Activated CD8-positive, alpha-beta T cell treated with anti-CD3 and anti-CD28 coated beads for 36 hours (primary cell): ENCODE measurements at regions not wholly inside any gene's neighbourhood (a gene's known extent, or its start where the extent isn't known, plus 50 kb on each side); places are given as distances from the start of the nearest gene placed in this dataset.

Experiments
- ATAC-seq: fragments of 200-7000 bp; cut with Tn5 transposase; one replicate; pipeline ENCODE4 v1.10.0; 2021; ENCODE audit warnings: mild to moderate bottlenecking, moderate library complexity
- CTCF ChIA-PET: fragments of 350-600 bp; sonication (Branson Sonifier 250); formaldehyde crosslinking; loops from one replicate; lab custom pipeline; 2021; ENCODE audit warnings: antibody characterized with exemption; lab: Charles Lee
- POLR2A ChIA-PET: fragments of 350-600 bp; sonication (Branson Sonifier 250); formaldehyde crosslinking; loops from one replicate; lab custom pipeline; 2021; ENCODE audit warnings: antibody characterized with exemption; lab: Charles Lee
- DNase-seq: peaks from one replicate; pipeline ENCODE4 v3.0.0-alpha.2; 2020
- H3K27ac Mint-ChIP-seq: one replicate; pipeline ENCODE4 v1.8.0; 2021; ENCODE audit warnings: mild to moderate bottlenecking, mixed read lengths
- H3K27me3 Mint-ChIP-seq: one replicate; pipeline ENCODE4 v1.8.0; 2021; ENCODE audit warnings: mixed read lengths
- H3K36me3 Mint-ChIP-seq: one replicate; pipeline ENCODE4 v1.8.0; 2021; ENCODE audit warnings: low read depth, mixed read lengths
- H3K4me1 Mint-ChIP-seq: one replicate; pipeline ENCODE4 v1.8.0; 2021; ENCODE audit warnings: low read depth, mixed read lengths
- H3K4me3 Mint-ChIP-seq: one replicate; pipeline ENCODE4 v1.8.0; 2021; ENCODE audit warnings: mild to moderate bottlenecking, moderate library complexity, mixed read lengths
- H3K9me3 Mint-ChIP-seq: one replicate; pipeline ENCODE4 v1.8.0; 2021; ENCODE audit warnings: mixed read lengths
- CTCF ChIP-seq: fragments of 200-600 bp; IDR thresholded peaks from one replicate; pipeline ENCODE4 v1.8.0; 2022; ENCODE audit warnings: antibody characterized with exemption, mild to moderate bottlenecking
- intact Hi-C: fragments of 100-400 bp; cut with micrococcal nuclease; formaldehyde crosslinking; loops from one replicate; pipeline ENCODE4 v1.10.0; 2022

- Mint-ChIP-seq H3K27me3 (no peaks in the 10 kb centered on the region), H3K4me1 (no peaks in the 10 kb centered on the region), H3K4me3 (no peak overlapping the region), H3K36me3 (no peaks in the 10 kb centered on the region), H3K9me3 (no peaks in the 10 kb centered on the region), H3K27ac (no peak overlapping the region)
- POLR2A ChIA-PET: no interaction called here
- TF ChIP-seq CTCF: no peak
- no peak for ATAC-seq
- CTCF ChIA-PET: no interaction called here
- no peak for DNase-seq
- intact Hi-C loops: no loop called here
Observed at GRCh38 chr4:106618956-106619355, 250.4 kb upstream of the GIMD1 start.

DNA sequence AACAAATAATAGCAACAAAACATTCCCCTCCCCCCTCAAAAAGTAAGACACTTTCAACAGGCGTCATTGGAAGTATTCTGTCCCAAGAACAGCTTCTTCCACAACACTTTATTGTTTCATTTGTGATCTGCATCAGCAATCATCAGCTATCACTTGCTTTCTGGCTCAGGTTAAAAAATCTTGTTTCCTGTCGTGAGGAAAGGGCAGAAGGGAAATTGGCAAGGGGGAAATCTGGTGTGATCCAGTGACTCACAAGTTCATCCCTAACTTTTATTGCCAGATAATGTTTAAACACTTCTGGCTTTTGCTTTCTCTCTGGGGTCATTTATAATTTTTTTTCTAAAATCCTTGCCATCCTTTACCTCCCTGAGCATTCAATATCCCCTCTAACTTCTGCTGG is 247.4 kb upstream of the GIMD1 start:
- intact Hi-C loops: no loop called here
- H3K9me3 Mint-ChIP-seq: peaks cover 3% of the 10 kb centered on the region
- H3K27ac Mint-ChIP-seq: no peak overlapping the region

DNA sequence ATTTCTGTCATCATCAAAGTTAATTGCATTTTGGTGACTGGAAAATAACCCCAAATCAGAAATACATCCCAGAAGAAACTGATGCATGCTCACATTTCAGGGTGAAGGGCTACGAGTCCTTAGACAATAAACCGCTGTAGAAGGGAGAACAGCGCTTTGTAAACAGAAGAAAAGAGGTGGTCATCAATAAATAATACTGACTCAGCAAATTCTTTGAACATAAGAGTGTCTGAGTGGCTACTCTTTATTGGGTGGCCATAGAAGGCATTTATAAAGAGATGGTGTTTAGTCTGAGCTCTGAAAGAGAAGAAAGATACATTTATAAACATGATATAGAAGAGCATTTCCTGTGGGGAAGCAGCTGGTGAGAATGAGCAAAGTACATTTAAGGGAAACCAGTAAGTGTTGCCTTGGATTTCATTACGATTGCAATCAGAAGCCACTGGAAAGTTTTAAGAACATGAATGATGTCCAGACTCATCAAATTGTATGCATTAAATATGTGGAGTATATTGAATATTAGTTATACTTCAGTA is 246.9 kb upstream of the GIMD1 start:
- DNase-seq (no peak), ATAC-seq (no peak)
- Mint-ChIP-seq H3K36me3 (no peaks in the 10 kb centered on the region), H3K4me3 (no peak overlapping the region), H3K27ac (no peak overlapping the region), H3K9me3 (peaks cover 3% of the 10 kb centered on the region), H3K4me1 (no peaks in the 10 kb centered on the region), H3K27me3 (no peaks in the 10 kb centered on the region)
- ChIA-PET POLR2A (no interaction called here), CTCF (no interaction called here)
- intact Hi-C loops: no loop called here
- no peak for TF ChIP-seq CTCF

More for the DNA sequence above, 247.4 kb upstream of the GIMD1 start:
- ChIA-PET CTCF (no interaction called here), POLR2A (no interaction called here)
- no peak for TF ChIP-seq CTCF
- H3K36me3 Mint-ChIP-seq: no peaks in the 10 kb centered on the region
- ATAC-seq (no peak), DNase-seq (no peak)
- H3K27me3 Mint-ChIP-seq: no peaks in the 10 kb centered on the region
- H3K4me3 Mint-ChIP-seq: no peak overlapping the region
- H3K4me1 Mint-ChIP-seq: no peaks in the 10 kb centered on the region

GRCh38 chr4:106614441-106614840 is 245.9 kb upstream of the GIMD1 start:
- ATAC-seq: no peak
- no peaks in the 10 kb centered on the region for H3K4me1 Mint-ChIP-seq
- CTCF ChIA-PET: no interaction called here
- intact Hi-C loops: no loop called here
- no peak overlapping the region for H3K27ac Mint-ChIP-seq
- no peaks in the 10 kb centered on the region for H3K27me3 Mint-ChIP-seq
- no peak overlapping the region for H3K4me3 Mint-ChIP-seq
- POLR2A ChIA-PET: no interaction called here
- DNase-seq: no peak
- H3K36me3 Mint-ChIP-seq: no peaks in the 10 kb centered on the region
- no peak for TF ChIP-seq CTCF
- peaks cover 3% of the 10 kb centered on the region for H3K9me3 Mint-ChIP-seq

DNA sequence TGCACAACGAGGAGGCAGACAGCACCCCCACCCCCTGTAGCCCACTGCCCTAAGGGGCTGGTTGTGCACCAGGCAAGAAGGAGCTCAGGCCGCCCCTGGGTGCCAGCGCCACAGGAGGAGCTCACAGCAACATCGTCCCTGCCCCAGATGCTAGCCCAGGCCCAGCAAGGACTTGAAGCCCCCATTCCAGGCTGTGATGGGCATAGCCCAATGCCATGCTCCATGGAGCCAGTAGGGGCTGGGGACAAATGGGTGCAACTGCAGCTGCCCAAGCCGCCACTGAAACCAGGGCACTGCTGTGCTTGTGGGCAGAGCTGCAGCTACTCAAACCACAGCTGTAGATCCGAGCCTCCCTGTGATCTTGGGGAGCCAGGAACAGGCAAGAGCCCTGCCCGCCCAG is 241.3 kb upstream of the GIMD1 start:
- Mint-ChIP-seq H3K4me3 (no peak overlapping the region), H3K36me3 (no peaks in the 10 kb centered on the region), H3K9me3 (peaks cover 3% of the 10 kb centered on the region), H3K27me3 (no peaks in the 10 kb centered on the region), H3K4me1 (no peaks in the 10 kb centered on the region), H3K27ac (no peak overlapping the region)
- ATAC-seq: no peak
- DNase-seq: no peak
- no peak for TF ChIP-seq CTCF
- CTCF ChIA-PET: interaction anchor here (0.6 kb wide), 1 partner anchor 81 kb away, joined by 3 read pairs; no protein-coding TSS in a partner anchor
- intact Hi-C loops: no loop called here
- POLR2A ChIA-PET: no interaction called here
